K562 (cell line): ENCODE measurements at regions not wholly inside any gene's neighbourhood (a gene's known extent, or its start where the extent isn't known, plus 50 kb on each side); places are given as distances from the start of the nearest gene placed in this dataset.

Source experiments
- ATAC-seq: fragments of 200-7000 bp; cut with Tn5 transposase; 3 replicates; pipeline ENCODE4 v1.9.1; 2020; ENCODE audit warnings: moderate library complexity
- BruUV-seq: library from RNA; stranded (reverse); fragments of 400-500 nt; replicated peaks from 2 replicates; lab custom pipeline; 2021; lab: Mats Ljungman, UMichigan
- CTCF ChIA-PET: fragments of 300-600 bp; formaldehyde crosslinking; extraction: SDS; loops from one replicate; lab custom pipeline; 2021; ENCODE audit warnings: low intra/inter-chr PET ratio; lab: Yijun Ruan, JAX
- POLR2A ChIA-PET: fragments of 300-600, 350-650 bp; sonication (Branson Sonifier 250); formaldehyde crosslinking; extraction: SDS; loops from one replicate; lab custom pipeline; 2021; ENCODE audit warnings: antibody characterized with exemption, inconsistent platforms; lab: Yijun Ruan, JAX
- DNase-seq, 4 experiments: peaks; one replicate each; pipeline versions ENCODE4 v3.0.0 to v3.0.0-alpha.2; 2011 to 2018; ENCODE audit warnings: low spot score in 3 of 4, mixed read lengths in 3 of 4; ENCODE audit errors: extremely low read depth in 1 of 4
- FAIRE-seq: peaks from 2 replicates; lab custom pipeline; 2011; peaks lifted over from hg19 to GRCh38; lab: Jason Lieb, UNC
- H2AFZ ChIP-seq: 2 replicates; pipeline ENCODE4 v1.6.0; 2011; ENCODE audit warnings: low read depth, low read length, control low read depth, inconsistent platforms
- H3K27ac ChIP-seq: fragments of 200-600 bp; 3 replicates; pipeline ENCODE4 v1.8.0; 2011; ENCODE audit warnings: low read depth, mild to moderate bottlenecking, control low read depth, inconsistent platforms, low read length, moderate library complexity, mixed read lengths; ENCODE audit errors: extremely low read depth
- H3K27me3 ChIP-seq, 2 experiments: fragments of 300-600 bp in 1 of 2; 2 replicates in 1 of 2; 3 replicates in 1 of 2; pipeline versions ENCODE4 v1.6.0 to v1.8.0; 2011; ENCODE audit warnings: inconsistent platforms in 2 of 2, low read length in 2 of 2, mild to moderate bottlenecking in 1 of 2, mixed read lengths in 1 of 2, moderate library complexity in 1 of 2; ENCODE audit not compliant: control insufficient read depth in 2 of 2, insufficient read depth in 2 of 2
- H3K36me3 ChIP-seq: fragments of 300-600 bp; 3 replicates; pipeline ENCODE4 v1.8.0; 2011; ENCODE audit warnings: mild to moderate bottlenecking, low read length, inconsistent platforms; ENCODE audit not compliant: control insufficient read depth, insufficient read depth
- H3K4me1 ChIP-seq, 2 experiments: fragments of 200-600 bp in 1 of 2; replicated peaks in 1 of 2; 2 replicates in 1 of 2; 3 replicates in 1 of 2; pipeline versions ENCODE4 v1.5.1 to v1.8.0; 2011; ENCODE audit warnings: inconsistent platforms in 2 of 2, low read length in 2 of 2, mild to moderate bottlenecking in 1 of 2, mixed read lengths in 1 of 2, moderate library complexity in 1 of 2; ENCODE audit not compliant: control insufficient read depth in 2 of 2, insufficient read depth in 2 of 2
- H3K4me2 ChIP-seq: 2 replicates; pipeline ENCODE4 v1.6.1; 2011; ENCODE audit warnings: low read length, control low read depth, inconsistent platforms, mixed read lengths; ENCODE audit not compliant: insufficient read depth
- H3K4me3 ChIP-seq: fragments of 200-600 bp; sonication (generic), shearing (Covaris generic); 2 replicates; pipeline ENCODE4 v1.5.1; 2016; ENCODE audit warnings: control low read depth, inconsistent platforms
- H3K79me2 ChIP-seq: fragments of 200-600 bp; 3 replicates; pipeline ENCODE4 v1.8.0; 2011; ENCODE audit warnings: low read length, inconsistent platforms; ENCODE audit not compliant: control insufficient read depth, insufficient read depth
- H3K9ac ChIP-seq, 2 experiments: 2 replicates each; pipeline versions ENCODE4 v1.6.0 to v1.6.1; 2011; ENCODE audit warnings: low read depth in 2 of 2, low read length in 2 of 2, control low read depth in 1 of 2, inconsistent platforms in 1 of 2, mild to moderate bottlenecking in 1 of 2, mixed read lengths in 1 of 2; ENCODE audit not compliant: insufficient read depth in 1 of 2
- H3K9me1 ChIP-seq: one replicate; pipeline ENCODE4 v1.6.0; 2011; ENCODE audit warnings: inconsistent platforms, mild to moderate bottlenecking, low read length, moderate library complexity; ENCODE audit not compliant: control insufficient read depth, insufficient read depth
- H3K9me3 ChIP-seq: replicated peaks from 2 replicates; pipeline ENCODE4 v1.5.1; 2011; ENCODE audit warnings: low read depth, low read length, inconsistent platforms; ENCODE audit not compliant: control insufficient read depth, insufficient read depth
- H4K20me1 ChIP-seq: replicated peaks from 2 replicates; pipeline ENCODE4 v1.6.1; 2011; ENCODE audit warnings: low read length, inconsistent platforms, mixed read lengths; ENCODE audit not compliant: control insufficient read depth, insufficient read depth
- ARID2 ChIP-seq: fragments of 450-650 bp; IDR thresholded peaks from 2 replicates; pipeline ENCODE4 v1.6.1; 2017; ENCODE audit warnings: antibody characterized with exemption, mild to moderate bottlenecking
- CEBPB ChIP-seq: fragments of 450-650 bp; IDR thresholded peaks from 2 replicates; pipeline ENCODE4 v1.6.1; 2016; ENCODE audit warnings: missing genetic modification characterization, missing compliant biosample characterization
- EP300 ChIP-seq: IDR thresholded peaks from 2 replicates; pipeline ENCODE4 v1.6.1; 2012; ENCODE audit warnings: low read length, improper control_type of control experiment
- FOXM1 ChIP-seq, 2 experiments: fragments of 450-650 bp in 1 of 2; sonication (generic) in 1 of 2; formaldehyde crosslinking in 1 of 2; IDR thresholded peaks; 2 replicates each; pipeline versions ENCODE4 v1.6.1 to v1.9.0; 2017 to 2022; ENCODE audit warnings: low read depth in 2 of 2, mild to moderate bottlenecking in 2 of 2, missing genetic modification reagents in 1 of 2, moderate library complexity in 1 of 2
- HDAC1 ChIP-seq, 2 experiments: fragments of 450-650 bp; IDR thresholded peaks; 2 replicates each; pipeline ENCODE4 v1.6.1; 2016 to 2017; ENCODE audit warnings: inconsistent platforms in 1 of 2, mild to moderate bottlenecking in 1 of 2, moderate library complexity in 1 of 2
- TCF3 ChIP-seq: sonication (generic); formaldehyde crosslinking; IDR thresholded peaks from 2 replicates; pipeline ENCODE4 v1.4.0; 2020; ENCODE audit warnings: mild to moderate bottlenecking, missing genetic modification reagents
- WHSC1 ChIP-seq: IDR thresholded peaks from one replicate; pipeline ENCODE4 v1.6.1; 2012; ENCODE audit warnings: low read length, control low read depth, inconsistent platforms
- ZNF668 ChIP-seq: fragments of 250-450 bp; sonication (Bioruptor Pico); IDR thresholded peaks from 2 replicates; pipeline ENCODE4 v1.8.0; 2022; ENCODE audit warnings: mild to moderate bottlenecking, inconsistent platforms
- ZNF780A ChIP-seq: fragments of 250-450 bp; sonication (Bioruptor Pico); IDR thresholded peaks from 2 replicates; pipeline ENCODE4 v1.5.0; 2021; ENCODE audit warnings: mild to moderate bottlenecking
- ZNF785 ChIP-seq: fragments of 250-450 bp; sonication (Bioruptor Pico); IDR thresholded peaks from 2 replicates; pipeline ENCODE4 v1.4.0; 2020; ENCODE audit warnings: mild to moderate bottlenecking
- WGBS: fragments of 100-300 bp; shearing (Covaris generic); methylation state at CpG from one replicate; pipeline ENCODE4 v1.1.6; 2016; ENCODE audit warnings: low coverage, mixed read lengths; ENCODE audit not compliant: insufficient coverage; ENCODE audit errors: missing lambda C conversion rate; 5-methylcytosine and 5-hydroxymethylcytosine counted together
- in situ Hi-C: fragments of 300-500 bp; cut with MboI; formaldehyde crosslinking; loops from 4 replicates; pipeline ENCODE4 v1.15.0; 2018; ENCODE audit warnings: inconsistent platforms, mixed read lengths
- intact Hi-C: fragments of 100-400 bp; cut with micrococcal nuclease; formaldehyde crosslinking; loops from 2 replicates; pipeline ENCODE4 v1.14.2; 2022
- TF ChIP-seq, protein P1 (sequence below): sonication (generic); formaldehyde crosslinking; IDR thresholded peaks from 2 replicates; pipeline ENCODE4 v1.8.0; 2022; ENCODE audit warnings: missing genetic modification reagents, mild to moderate bottlenecking, moderate library complexity, borderline replicate concordance
- TF ChIP-seq, protein P2 (sequence below): sonication (generic); formaldehyde crosslinking; IDR thresholded peaks from 2 replicates; pipeline ENCODE4 v1.8.0; 2023; ENCODE audit warnings: mild to moderate bottlenecking, missing genetic modification reagents

- no peaks in the 10 kb centered on the region for H3K36me3 ChIP-seq
- in situ Hi-C loops (no loop called here), intact Hi-C loops (no loop called here)
- no peaks in the 10 kb centered on the region for H3K4me1 ChIP-seq
- WGBS = 0% methylated on average over 2 of the region's 2 CpGs
- no peaks in the 10 kb centered on the region for H3K9me1 ChIP-seq
- H3K4me2 ChIP-seq = no peak overlapping the region
- H3K9ac ChIP-seq = no peak overlapping the region
- ATAC-seq = no peak
- ChIA-PET CTCF (no interaction called here), POLR2A (no interaction called here)
- H3K9me3 ChIP-seq = no peaks in the 10 kb centered on the region
- no peak overlapping the region for H3K4me3 ChIP-seq
- FAIRE-seq = no peak
- H3K79me2 ChIP-seq = no peaks in the 10 kb centered on the region
- BruUV-seq = no TSS peak
- no peaks in the 10 kb centered on the region for H3K27me3 ChIP-seq
- TF ChIP-seq, protein P1, sequence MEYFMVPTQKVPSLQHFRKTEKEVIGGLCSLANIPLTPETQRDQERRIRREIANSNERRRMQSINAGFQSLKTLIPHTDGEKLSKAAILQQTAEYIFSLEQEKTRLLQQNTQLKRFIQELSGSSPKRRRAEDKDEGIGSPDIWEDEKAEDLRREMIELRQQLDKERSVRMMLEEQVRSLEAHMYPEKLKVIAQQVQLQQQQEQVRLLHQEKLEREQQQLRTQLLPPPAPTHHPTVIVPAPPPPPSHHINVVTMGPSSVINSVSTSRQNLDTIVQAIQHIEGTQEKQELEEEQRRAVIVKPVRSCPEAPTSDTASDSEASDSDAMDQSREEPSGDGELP (CRISPR knock-in tag) = no peak
- TF ChIP-seq TCF3 (no peak), ZNF785 (no peak), EP300 (no peak), ZNF780A (CRISPR knock-in tag) (no peak), ZNF668 (CRISPR knock-in tag) (no peak), CEBPB (tag) (no peak), HDAC1 (IDR thresholded peaks at IDR 0.05) (no peak), WHSC1 (no peak), ARID2 (no peak), FOXM1 (IDR thresholded peaks at IDR 0.05; ENCODE audit: low read depth) (no peak), FOXM1 (CRISPR knock-in tag; IDR thresholded peaks at IDR 0.05; ENCODE audit: low read depth) (no peak)
- TF ChIP-seq, protein P2, sequence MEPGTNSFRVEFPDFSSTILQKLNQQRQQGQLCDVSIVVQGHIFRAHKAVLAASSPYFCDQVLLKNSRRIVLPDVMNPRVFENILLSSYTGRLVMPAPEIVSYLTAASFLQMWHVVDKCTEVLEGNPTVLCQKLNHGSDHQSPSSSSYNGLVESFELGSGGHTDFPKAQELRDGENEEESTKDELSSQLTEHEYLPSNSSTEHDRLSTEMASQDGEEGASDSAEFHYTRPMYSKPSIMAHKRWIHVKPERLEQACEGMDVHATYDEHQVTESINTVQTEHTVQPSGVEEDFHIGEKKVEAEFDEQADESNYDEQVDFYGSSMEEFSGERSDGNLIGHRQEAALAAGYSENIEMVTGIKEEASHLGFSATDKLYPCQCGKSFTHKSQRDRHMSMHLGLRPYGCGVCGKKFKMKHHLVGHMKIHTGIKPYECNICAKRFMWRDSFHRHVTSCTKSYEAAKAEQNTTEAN (CRISPR knock-in tag) = no peak
- H3K27ac ChIP-seq = no peak overlapping the region
- H4K20me1 ChIP-seq = no peaks in the 10 kb centered on the region
- no peak for DNase-seq
- H2AFZ ChIP-seq = no peak overlapping the region
Observed at GRCh38 chr7:32171248-32171647, 101.0 kb upstream of the PDE1C start.
